Activated B cell treated with CpG ODN at 0.5 μM for 24 hours (primary cell): ENCODE measurements at regions not wholly inside any gene's neighbourhood (a gene's known extent, or its start where the extent isn't known, plus 50 kb on each side); places are given as distances from the start of the nearest gene placed in this dataset.

Experiments
- ATAC-seq: fragments of 200-7000 bp; cut with Tn5 transposase; one replicate; pipeline ENCODE4 v1.10.0; 2021; ENCODE audit warnings: low read depth, mild to moderate bottlenecking, moderate library complexity
- CTCF ChIA-PET: fragments of 350-600 bp; sonication (Branson Sonifier 250); formaldehyde crosslinking; loops from one replicate; lab custom pipeline; 2021; ENCODE audit warnings: antibody characterized with exemption; lab: Charles Lee
- POLR2A ChIA-PET: fragments of 350-600 bp; sonication (Branson Sonifier 250); formaldehyde crosslinking; loops from one replicate; lab custom pipeline; 2021; ENCODE audit warnings: antibody characterized with exemption; lab: Charles Lee
- DNase-seq: peaks from one replicate; pipeline ENCODE4 v3.0.0; 2022
- H3K27ac Mint-ChIP-seq: one replicate; pipeline ENCODE4 v1.8.0; 2020; ENCODE audit warnings: mixed read lengths
- H3K27me3 Mint-ChIP-seq: one replicate; pipeline ENCODE4 v1.8.0; 2021; ENCODE audit warnings: mixed read lengths
- H3K36me3 Mint-ChIP-seq: one replicate; pipeline ENCODE4 v1.8.0; 2021; ENCODE audit warnings: low read depth, mixed read lengths
- H3K4me1 Mint-ChIP-seq: one replicate; pipeline ENCODE4 v1.8.0; 2021; ENCODE audit warnings: mixed read lengths
- H3K4me3 Mint-ChIP-seq: one replicate; pipeline ENCODE4 v1.8.0; 2020; ENCODE audit warnings: mild to moderate bottlenecking, mixed read lengths
- H3K9me3 Mint-ChIP-seq: one replicate; pipeline ENCODE4 v1.8.0; 2020; ENCODE audit warnings: mixed read lengths
- CTCF ChIP-seq: fragments of 200-600 bp; IDR thresholded peaks from one replicate; pipeline ENCODE4 v1.8.0; 2022; ENCODE audit warnings: antibody characterized with exemption, mild to moderate bottlenecking
- intact Hi-C: fragments of 100-400 bp; cut with micrococcal nuclease; formaldehyde crosslinking; loops from one replicate; pipeline ENCODE4 v1.15.1; 2024

- DNase-seq (no peak), ATAC-seq (no peak)
- POLR2A ChIA-PET, result no interaction called here
- H3K27ac Mint-ChIP-seq, result no peak overlapping the region
- no peaks in the 10 kb centered on the region for H3K9me3 Mint-ChIP-seq
- no peaks in the 10 kb centered on the region for H3K4me1 Mint-ChIP-seq
- CTCF ChIA-PET, result no interaction called here
- no peak for TF ChIP-seq CTCF
- H3K27me3 Mint-ChIP-seq, result peaks cover 5% of the 10 kb centered on the region
- no peak overlapping the region for H3K4me3 Mint-ChIP-seq
- no peaks in the 10 kb centered on the region for H3K36me3 Mint-ChIP-seq
- intact Hi-C loops, result no loop called here
These were observed 337.8 kb downstream of the DMAC1 start for GRCh38 chr9:7461791-7462190.

- no peak overlapping the region for H3K27ac Mint-ChIP-seq
- H3K27me3 Mint-ChIP-seq, result peaks cover 7% of the 10 kb centered on the region
- H3K9me3 Mint-ChIP-seq, result no peaks in the 10 kb centered on the region
- ChIA-PET POLR2A (no interaction called here), CTCF (no interaction called here)
- H3K36me3 Mint-ChIP-seq, result no peaks in the 10 kb centered on the region
- no peak for TF ChIP-seq CTCF
- intact Hi-C loops, result no loop called here
- H3K4me1 Mint-ChIP-seq, result no peaks in the 10 kb centered on the region
- DNase-seq, result no peak
- no peak overlapping the region for H3K4me3 Mint-ChIP-seq
- ATAC-seq, result no peak
These were observed 342.6 kb downstream of the DMAC1 start for GRCh38 chr9:7456793-7457530.

- TF ChIP-seq CTCF, result no peak
- CTCF ChIA-PET, result no interaction called here
- ATAC-seq, result no peak
- Mint-ChIP-seq H3K27me3 (peaks cover 7% of the 10 kb centered on the region), H3K36me3 (no peaks in the 10 kb centered on the region), H3K4me3 (no peak overlapping the region), H3K9me3 (no peaks in the 10 kb centered on the region), H3K27ac (no peak overlapping the region), H3K4me1 (no peaks in the 10 kb centered on the region)
- intact Hi-C loops, result no loop called here
- POLR2A ChIA-PET, result no interaction called here
- no peak for DNase-seq
These were observed 343.2 kb downstream of the DMAC1 start for GRCh38 chr9:7456377-7456776.

GRCh38 chr9:7454624-7455023 lies 345.0 kb downstream of the DMAC1 start:
- ATAC-seq (no peak), DNase-seq (no peak)
- Mint-ChIP-seq H3K36me3 (no peaks in the 10 kb centered on the region), H3K4me1 (no peaks in the 10 kb centered on the region), H3K27me3 (peaks cover 7% of the 10 kb centered on the region), H3K9me3 (no peaks in the 10 kb centered on the region), H3K27ac (no peak overlapping the region), H3K4me3 (no peak overlapping the region)
- POLR2A ChIA-PET, result no interaction called here
- no peak for TF ChIP-seq CTCF
- CTCF ChIA-PET, result no interaction called here
- intact Hi-C loops, result no loop called here

GRCh38 chr9:7452378-7452777 lies 347.2 kb downstream of the DMAC1 start:
- Mint-ChIP-seq H3K4me3 (no peak overlapping the region), H3K4me1 (no peaks in the 10 kb centered on the region), H3K27ac (no peak overlapping the region), H3K9me3 (no peaks in the 10 kb centered on the region), H3K27me3 (peaks cover 6% of the 10 kb centered on the region), H3K36me3 (no peaks in the 10 kb centered on the region)
- ChIA-PET CTCF (no interaction called here), POLR2A (no interaction called here)
- intact Hi-C loops, result no loop called here
- ATAC-seq, result no peak
- TF ChIP-seq CTCF, result no peak
- no peak for DNase-seq
